Prostate gland (tissue), 2 donors: ENCODE measurements at regions not wholly inside any gene's neighbourhood (a gene's known extent, or its start where the extent isn't known, plus 50 kb on each side); places are given as distances from the start of the nearest gene placed in this dataset.

ENCODE experiments used
- CTCF ChIP-seq, 4 experiments: fragments of 200-600 bp in 2 of 4; fragments of 450-650 bp in 2 of 4; sonication (generic) in 2 of 4; IDR thresholded peaks; 1 replicate in 3 of 4; 2 replicates in 1 of 4; pipeline ENCODE4 v1.5.1; 2016 to 2019; ENCODE audit warnings: antibody characterized with exemption in 4 of 4, mild to moderate bottlenecking in 2 of 4, moderate library complexity in 2 of 4
- POLR2A ChIP-seq: fragments of 450-650 bp; IDR thresholded peaks from one replicate; pipeline ENCODE4 v1.6.1; 2016; ENCODE audit warnings: antibody characterized with exemption, mild to moderate bottlenecking

GRCh38 chr4:20622701-20623100 lies 77.6 kb upstream of the PACRGL start:
- TF ChIP-seq CTCF (IDR thresholded peaks at IDR 0.05): no peak
- no peak for TF ChIP-seq POLR2A
